ENCODE measurements at regions not wholly inside any gene's neighbourhood (a gene's known extent, or its start where the extent isn't known, plus 50 kb on each side); places are given as distances from the start of the nearest gene placed in this dataset.

- Histone ChIP-seq H4K91ac (ENCODE audit: low read length) (no peak overlapping the region), H2AFZ (ENCODE audit: low read depth, low read length) (no peak overlapping the region), H3K27ac (ENCODE audit: low read length, poor library complexity, severe bottlenecking) (no peak overlapping the region), H2BK15ac (ENCODE audit: low read depth, poor library complexity, severe bottlenecking) (no peak overlapping the region), H3K18ac (ENCODE audit: low read depth in 1 of 2, low read length in 2 of 2) (no peak overlapping the region), H4K8ac (ENCODE audit: low read length) (no peak overlapping the region), H2BK120ac (ENCODE audit: low read depth, low read length) (no peak overlapping the region), H2AK5ac (ENCODE audit: low read length, severe bottlenecking) (no peak overlapping the region), H2BK12ac (ENCODE audit: low read length in 2 of 2) (no peak overlapping the region), H3K14ac (ENCODE audit: low read length in 2 of 2) (no peak overlapping the region), H3K36me3 (ENCODE audit: control insufficient read depth in 1 of 2, insufficient read depth in 2 of 2, low read depth in 1 of 2, low read length in 2 of 2) (no peaks in the 10 kb centered on the region), H2BK5ac (ENCODE audit: low read depth, low read length, poor library complexity, severe bottlenecking) (no peak overlapping the region), H3K4me2 (ENCODE audit: low read length, poor library complexity, severe bottlenecking) (no peak overlapping the region), H3K79me1 (replicated peaks; ENCODE audit: low read length, poor library complexity, severe bottlenecking) (no peaks in the 10 kb centered on the region), H3K27me3 (ENCODE audit: control insufficient read depth in 1 of 2, insufficient read depth in 1 of 2, low read length in 2 of 2) (peaks cover 0 to 55% of the 10 kb centered on the region in 2 experiments), H3K9ac (ENCODE audit: low read length) (no peak overlapping the region), H3K4me1 (ENCODE audit: control insufficient read depth, insufficient read depth, low read depth, low read length) (no peaks in the 10 kb centered on the region), H3K9me3 (ENCODE audit: control insufficient read depth, low read length) (peaks cover 23% of the 10 kb centered on the region), H3K4me3 (ENCODE audit: insufficient read depth in 1 of 2, low read depth in 1 of 2, low read length in 2 of 2) (no peak overlapping the region), H3K23ac (ENCODE audit: low read length in 2 of 2) (no peak overlapping the region), H3K4ac (ENCODE audit: low read depth in 1 of 2, low read length in 2 of 2) (no peak overlapping the region)
- 67% methylated on average over 2 of the region's 5 CpGs for WGBS
- DNase-seq = no peak
These were observed 266.7 kb upstream of the SDK2 start for GRCh38 chr17:73910821-73911515.

DNA sequence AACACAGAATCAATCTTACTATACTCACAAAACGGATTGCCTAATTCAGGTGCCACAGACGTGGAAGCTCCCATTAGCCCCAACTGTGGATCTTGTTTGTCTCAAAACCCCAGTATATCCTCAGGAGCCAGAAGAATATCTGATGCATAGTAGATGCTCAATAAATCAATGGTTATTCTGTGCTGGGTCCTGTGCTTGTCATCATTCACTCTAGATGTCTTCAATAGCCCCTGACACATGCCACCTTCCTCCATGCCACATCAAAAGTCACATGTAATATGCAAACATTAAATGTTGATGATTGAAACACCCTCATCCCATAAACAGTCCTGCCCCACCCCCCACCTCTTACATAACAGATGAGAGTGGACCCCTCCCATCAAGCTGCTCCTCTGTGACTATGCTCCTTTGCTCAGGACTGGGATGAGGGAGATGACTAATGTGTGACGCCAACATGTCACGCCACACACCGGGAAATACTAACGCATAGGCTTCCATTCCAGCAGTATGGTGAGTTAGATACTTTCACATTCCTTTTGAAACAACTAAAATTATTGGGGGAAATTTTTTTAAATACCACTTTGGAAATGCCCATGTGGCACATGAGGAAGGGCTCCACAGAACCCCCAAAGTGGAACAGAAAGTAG lies 267.6 kb upstream of the SDK2 start:
- H4K8ac ChIP-seq (ENCODE audit: low read length) = no peak overlapping the region
- peaks cover 0 to 46% of the 10 kb centered on the region in 2 experiments for H3K27me3 ChIP-seq (ENCODE audit: control insufficient read depth in 1 of 2, insufficient read depth in 1 of 2, low read length in 2 of 2)
- H3K4me3 ChIP-seq (ENCODE audit: insufficient read depth in 1 of 2, low read depth in 1 of 2, low read length in 2 of 2) = no peak overlapping the region
- no peak overlapping the region for H4K91ac ChIP-seq (ENCODE audit: low read length)
- no peaks in the 10 kb centered on the region for H3K4me1 ChIP-seq (ENCODE audit: control insufficient read depth, insufficient read depth, low read depth, low read length)
- no peak overlapping the region for H2BK12ac ChIP-seq (ENCODE audit: low read length in 2 of 2)
- no peak overlapping the region for H3K18ac ChIP-seq (ENCODE audit: low read depth in 1 of 2, low read length in 2 of 2)
- H2AK5ac ChIP-seq (ENCODE audit: low read length, severe bottlenecking) = no peak overlapping the region
- 40% methylated on average over 2 of the region's 6 CpGs for WGBS
- peaks cover 27% of the 10 kb centered on the region for H3K9me3 ChIP-seq (ENCODE audit: control insufficient read depth, low read length)
- H2BK5ac ChIP-seq (ENCODE audit: low read depth, low read length, poor library complexity, severe bottlenecking) = no peak overlapping the region
- H3K9ac ChIP-seq (ENCODE audit: low read length) = no peak overlapping the region
- H3K14ac ChIP-seq (ENCODE audit: low read length in 2 of 2) = no peak overlapping the region
- H2AFZ ChIP-seq (ENCODE audit: low read depth, low read length) = no peak overlapping the region
- no peak for DNase-seq
- no peak overlapping the region for H3K4me2 ChIP-seq (ENCODE audit: low read length, poor library complexity, severe bottlenecking)
- H3K23ac ChIP-seq (ENCODE audit: low read length in 2 of 2) = no peak overlapping the region
- no peak overlapping the region for H3K4ac ChIP-seq (ENCODE audit: low read depth in 1 of 2, low read length in 2 of 2)
- H3K36me3 ChIP-seq (ENCODE audit: control insufficient read depth in 1 of 2, insufficient read depth in 2 of 2, low read depth in 1 of 2, low read length in 2 of 2) = no peaks in the 10 kb centered on the region
- no peak overlapping the region for H2BK15ac ChIP-seq (ENCODE audit: low read depth, poor library complexity, severe bottlenecking)
- no peak overlapping the region for H2BK120ac ChIP-seq (ENCODE audit: low read depth, low read length)
- no peaks in the 10 kb centered on the region for H3K79me1 ChIP-seq (replicated peaks; ENCODE audit: low read length, poor library complexity, severe bottlenecking)
- no peak overlapping the region for H3K27ac ChIP-seq (ENCODE audit: low read length, poor library complexity, severe bottlenecking)

DNA sequence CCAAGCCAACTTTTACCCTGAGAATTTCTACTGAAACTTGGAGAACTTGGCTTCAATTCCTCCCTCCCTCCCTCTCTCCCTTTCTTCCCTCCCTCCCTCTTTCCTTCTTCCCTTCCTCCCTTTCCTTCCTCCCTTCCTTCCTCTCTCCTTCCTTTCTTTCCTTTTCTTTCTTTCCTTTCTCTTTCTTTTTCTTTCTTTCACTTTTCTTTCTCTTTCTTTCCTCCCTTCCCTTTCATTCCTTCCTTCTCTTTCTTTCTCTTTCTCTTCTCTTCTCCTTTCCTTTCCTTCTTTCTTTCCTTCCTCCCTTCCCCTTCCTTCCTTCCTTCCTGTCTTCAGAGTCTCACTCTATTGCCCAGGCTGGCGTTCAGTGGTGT lies 268.1 kb upstream of the SDK2 start:
- Histone ChIP-seq H3K14ac (ENCODE audit: low read length in 2 of 2) (no peak overlapping the region), H3K27me3 (ENCODE audit: control insufficient read depth in 1 of 2, insufficient read depth in 1 of 2, low read length in 2 of 2) (peaks cover 0 to 44% of the 10 kb centered on the region in 2 experiments), H3K27ac (ENCODE audit: low read length, poor library complexity, severe bottlenecking) (no peak overlapping the region), H3K4ac (ENCODE audit: low read depth in 1 of 2, low read length in 2 of 2) (no peak overlapping the region), H4K8ac (ENCODE audit: low read length) (no peak overlapping the region), H3K36me3 (ENCODE audit: control insufficient read depth in 1 of 2, insufficient read depth in 2 of 2, low read depth in 1 of 2, low read length in 2 of 2) (no peaks in the 10 kb centered on the region), H2AK5ac (ENCODE audit: low read length, severe bottlenecking) (no peak overlapping the region), H3K4me1 (ENCODE audit: control insufficient read depth, insufficient read depth, low read depth, low read length) (no peaks in the 10 kb centered on the region), H4K91ac (ENCODE audit: low read length) (no peak overlapping the region), H3K23ac (ENCODE audit: low read length in 2 of 2) (no peak overlapping the region), H2AFZ (ENCODE audit: low read depth, low read length) (no peak overlapping the region), H2BK15ac (ENCODE audit: low read depth, poor library complexity, severe bottlenecking) (no peak overlapping the region), H2BK5ac (ENCODE audit: low read depth, low read length, poor library complexity, severe bottlenecking) (no peak overlapping the region), H3K79me1 (replicated peaks; ENCODE audit: low read length, poor library complexity, severe bottlenecking) (no peaks in the 10 kb centered on the region), H3K18ac (ENCODE audit: low read depth in 1 of 2, low read length in 2 of 2) (no peak overlapping the region), H3K9me3 (ENCODE audit: control insufficient read depth, low read length) (peaks cover 27% of the 10 kb centered on the region), H3K9ac (ENCODE audit: low read length) (no peak overlapping the region), H2BK120ac (ENCODE audit: low read depth, low read length) (no peak overlapping the region), H3K4me2 (ENCODE audit: low read length, poor library complexity, severe bottlenecking) (no peak overlapping the region), H3K4me3 (ENCODE audit: insufficient read depth in 1 of 2, low read depth in 1 of 2, low read length in 2 of 2) (no peak overlapping the region), H2BK12ac (ENCODE audit: low read length in 2 of 2) (no peak overlapping the region)
- 91% methylated on average over 1 of the region's 1 CpG for WGBS
- no peak for DNase-seq

- 50% methylated on average over 6 of the region's 7 CpGs for WGBS
- no peak overlapping the region for H3K4me2 ChIP-seq (ENCODE audit: low read length, poor library complexity, severe bottlenecking)
These were observed 270.5 kb upstream of the SDK2 start for GRCh38 chr17:73914536-73915274.

More at GRCh38 chr17:73914536-73915274, 270.5 kb upstream of the SDK2 start:
- no peaks in the 10 kb centered on the region for H3K4me1 ChIP-seq (ENCODE audit: control insufficient read depth, insufficient read depth, low read depth, low read length)
- H3K23ac ChIP-seq (ENCODE audit: low read length in 2 of 2) = no peak overlapping the region
- H3K18ac ChIP-seq (ENCODE audit: low read depth in 1 of 2, low read length in 2 of 2) = no peak overlapping the region
- no peak overlapping the region for H4K8ac ChIP-seq (ENCODE audit: low read length)
- no peak overlapping the region for H2BK120ac ChIP-seq (ENCODE audit: low read depth, low read length)
- no peak overlapping the region for H2BK5ac ChIP-seq (ENCODE audit: low read depth, low read length, poor library complexity, severe bottlenecking)
- H3K79me1 ChIP-seq (replicated peaks; ENCODE audit: low read length, poor library complexity, severe bottlenecking) = no peaks in the 10 kb centered on the region
- H4K91ac ChIP-seq (ENCODE audit: low read length) = no peak overlapping the region
- no peak overlapping the region for H2AK5ac ChIP-seq (ENCODE audit: low read length, severe bottlenecking)
- H3K9ac ChIP-seq (ENCODE audit: low read length) = no peak overlapping the region
- no peak overlapping the region for H3K27ac ChIP-seq (ENCODE audit: low read length, poor library complexity, severe bottlenecking)
- peaks cover 27% of the 10 kb centered on the region for H3K9me3 ChIP-seq (ENCODE audit: control insufficient read depth, low read length)
- H2BK12ac ChIP-seq (ENCODE audit: low read length in 2 of 2) = no peak overlapping the region
- H3K4ac ChIP-seq (ENCODE audit: low read depth in 1 of 2, low read length in 2 of 2) = no peak overlapping the region
- H2AFZ ChIP-seq (ENCODE audit: low read depth, low read length) = no peak overlapping the region
- H3K14ac ChIP-seq (ENCODE audit: low read length in 2 of 2) = no peak overlapping the region
- H3K36me3 ChIP-seq (ENCODE audit: control insufficient read depth in 1 of 2, insufficient read depth in 2 of 2, low read depth in 1 of 2, low read length in 2 of 2) = no peaks in the 10 kb centered on the region
- no peak for DNase-seq
- no peak overlapping the region for H2BK15ac ChIP-seq (ENCODE audit: low read depth, poor library complexity, severe bottlenecking)
- no peak overlapping the region for H3K4me3 ChIP-seq (ENCODE audit: insufficient read depth in 1 of 2, low read depth in 1 of 2, low read length in 2 of 2)
- peaks cover 0 to 24% of the 10 kb centered on the region in 2 experiments for H3K27me3 ChIP-seq (ENCODE audit: control insufficient read depth in 1 of 2, insufficient read depth in 1 of 2, low read length in 2 of 2)

Data from mesenchymal stem cell (in vitro differentiated cells and primary cell).